WTC11 (cell line): ENCODE measurements at regions not wholly inside any gene's neighbourhood (a gene's known extent, or its start where the extent isn't known, plus 50 kb on each side); places are given as distances from the start of the nearest gene placed in this dataset.

Experiments used
- ATAC-seq: fragments of 200-7000 bp; cut with Tn5 transposase; 2 replicates; pipeline ENCODE4 v1.10.0; 2021; ENCODE audit warnings: mild to moderate bottlenecking, moderate library complexity
- CTCF ChIA-PET: fragments of 300-600 bp; sonication (Branson Sonifier 250); formaldehyde crosslinking; loops from one replicate; lab custom pipeline; 2021; ENCODE audit warnings: antibody characterized with exemption; lab: Charles Lee
- POLR2A ChIA-PET: fragments of 350-600 bp; sonication (Branson Sonifier 250); formaldehyde crosslinking; loops from one replicate; lab custom pipeline; 2021; ENCODE audit warnings: antibody characterized with exemption; lab: Charles Lee
- DNase-seq: peaks from one replicate; pipeline ENCODE4 v3.0.0; 2021; ENCODE audit warnings: low spot score
- H3K27ac Mint-ChIP-seq: 2 replicates; pipeline ENCODE4 v1.8.0; 2021; ENCODE audit warnings: mixed read lengths
- H3K27me3 Mint-ChIP-seq: 2 replicates; pipeline ENCODE4 v1.8.0; 2021; ENCODE audit warnings: low read depth, mild to moderate bottlenecking, moderate library complexity, mixed read lengths
- H3K36me3 Mint-ChIP-seq: 2 replicates; pipeline ENCODE4 v1.8.0; 2021; ENCODE audit warnings: mixed read lengths
- H3K4me1 Mint-ChIP-seq: 2 replicates; pipeline ENCODE4 v1.8.0; 2022; ENCODE audit warnings: mixed read lengths
- H3K4me3 Mint-ChIP-seq: 2 replicates; pipeline ENCODE4 v1.8.0; 2021; ENCODE audit warnings: mild to moderate bottlenecking, moderate library complexity, mixed read lengths
- H3K9me3 Mint-ChIP-seq: 2 replicates; pipeline ENCODE4 v1.8.0; 2021; ENCODE audit warnings: mixed read lengths
- E2F1 ChIP-seq: sonication (generic); formaldehyde crosslinking; IDR thresholded peaks from 2 replicates; pipeline ENCODE4 v1.8.0; 2022; ENCODE audit warnings: mild to moderate bottlenecking, missing genetic modification reagents
- ELF4 ChIP-seq: sonication (generic); formaldehyde crosslinking; IDR thresholded peaks from 2 replicates; pipeline ENCODE4 v1.8.1; 2022; ENCODE audit warnings: low read depth, mild to moderate bottlenecking, moderate library complexity, missing genetic modification reagents
- ESRRA ChIP-seq: sonication (generic); formaldehyde crosslinking; IDR thresholded peaks from 2 replicates; pipeline ENCODE4 v1.8.1; 2022; ENCODE audit warnings: mild to moderate bottlenecking, missing genetic modification reagents, borderline replicate concordance
- FOXP4 ChIP-seq: sonication (generic); formaldehyde crosslinking; IDR thresholded peaks from 2 replicates; pipeline ENCODE4 v1.8.0; 2022; ENCODE audit warnings: mild to moderate bottlenecking, missing genetic modification reagents
- GABPB1 ChIP-seq: sonication (generic); formaldehyde crosslinking; IDR thresholded peaks from 2 replicates; pipeline ENCODE4 v1.8.1; 2023; ENCODE audit warnings: mild to moderate bottlenecking, missing genetic modification reagents
- IRF1 ChIP-seq: sonication (generic); formaldehyde crosslinking; IDR thresholded peaks from 2 replicates; pipeline ENCODE4 v1.8.0; 2023; ENCODE audit warnings: missing genetic modification reagents
- MLX ChIP-seq: sonication (generic); formaldehyde crosslinking; IDR thresholded peaks from 2 replicates; pipeline ENCODE4 v1.8.1; 2023; ENCODE audit warnings: mild to moderate bottlenecking, missing genetic modification reagents, moderate library complexity
- NFE2L1 ChIP-seq: sonication (generic); formaldehyde crosslinking; IDR thresholded peaks from 2 replicates; pipeline ENCODE4 v1.8.1; 2023; ENCODE audit warnings: missing genetic modification reagents
- NFYB ChIP-seq: sonication (generic); formaldehyde crosslinking; conservative IDR thresholded peaks from 2 replicates; pipeline ENCODE4 v1.8.0; 2022; ENCODE audit warnings: low read depth, missing genetic modification reagents
- NR3C1 ChIP-seq: sonication (generic); formaldehyde crosslinking; conservative IDR thresholded peaks from 2 replicates; pipeline ENCODE4 v1.8.1; 2023; ENCODE audit warnings: low read depth, mild to moderate bottlenecking, missing genetic modification reagents
- PRRX2 ChIP-seq: fragments of 250-450 bp; sonication (Bioruptor Pico); IDR thresholded peaks from 2 replicates; pipeline ENCODE4 v1.8.0; 2021; ENCODE audit warnings: mild to moderate bottlenecking
- RELA ChIP-seq: sonication (generic); formaldehyde crosslinking; IDR thresholded peaks from 2 replicates; pipeline ENCODE4 v1.8.1; 2022; ENCODE audit warnings: missing genetic modification reagents, mild to moderate bottlenecking, borderline replicate concordance
- RORB ChIP-seq: fragments of 250-450 bp; sonication (Bioruptor Pico); IDR thresholded peaks from 2 replicates; pipeline ENCODE4 v1.9.0; 2021; ENCODE audit warnings: mild to moderate bottlenecking
- SMAD4 ChIP-seq: sonication (generic); formaldehyde crosslinking; IDR thresholded peaks from 2 replicates; pipeline ENCODE4 v1.8.0; 2022; ENCODE audit warnings: mild to moderate bottlenecking, missing genetic modification reagents
- SP1 ChIP-seq: sonication (generic); formaldehyde crosslinking; conservative IDR thresholded peaks from 2 replicates; pipeline ENCODE4 v1.8.1; 2022; ENCODE audit warnings: missing genetic modification reagents
- USF1 ChIP-seq: sonication (generic); formaldehyde crosslinking; IDR thresholded peaks from 2 replicates; pipeline ENCODE4 v1.8.0; 2022; ENCODE audit warnings: mild to moderate bottlenecking, missing genetic modification reagents
- ZBTB21 ChIP-seq: sonication (generic); formaldehyde crosslinking; IDR thresholded peaks from 2 replicates; pipeline ENCODE4 v1.8.1; 2023; ENCODE audit warnings: mild to moderate bottlenecking, missing genetic modification reagents, borderline replicate concordance
- ZNF138 ChIP-seq: sonication (generic); formaldehyde crosslinking; conservative IDR thresholded peaks from 2 replicates; pipeline ENCODE4 v1.8.1; 2022; ENCODE audit warnings: mild to moderate bottlenecking, moderate library complexity, missing genetic modification reagents
- ZNF532 ChIP-seq: fragments of 250-450 bp; sonication (Bioruptor Pico); IDR thresholded peaks from 2 replicates; pipeline ENCODE4 v1.9.0; 2021; ENCODE audit warnings: mild to moderate bottlenecking, borderline replicate concordance

- no peak overlapping the region for H3K27ac Mint-ChIP-seq
- H3K36me3 Mint-ChIP-seq, result peaks cover 10% of the 10 kb centered on the region
- ChIA-PET POLR2A (no interaction called here), CTCF (no interaction called here)
- ATAC-seq (no peak), DNase-seq (no peak)
- no peaks in the 10 kb centered on the region for H3K4me1 Mint-ChIP-seq
- H3K27me3 Mint-ChIP-seq, result peaks cover 13% of the 10 kb centered on the region
- peaks cover 47% of the 10 kb centered on the region for H3K9me3 Mint-ChIP-seq
- no peak overlapping the region for H3K4me3 Mint-ChIP-seq
- no peak for TF ChIP-seq NR3C1
- TF ChIP-seq PRRX2, result no peak
- TF ChIP-seq SMAD4 (CRISPR knock-in tag), result no peak
- TF ChIP-seq ZNF138 (CRISPR knock-in tag), result no peak
- TF ChIP-seq FOXP4 (CRISPR knock-in tag), result no peak
- no peak for TF ChIP-seq USF1 (CRISPR knock-in tag)
- no peak for TF ChIP-seq IRF1 (CRISPR knock-in tag)
- no peak for TF ChIP-seq ESRRA (CRISPR knock-in tag)
- no peak for TF ChIP-seq MLX (CRISPR knock-in tag)
These were observed 130.9 kb upstream of the CD93 start for GRCh38 chr20:23217023-23217422.

GRCh38 chr20:23215344-23215995 is 129.3 kb upstream of the CD93 start:
- ChIA-PET CTCF (no interaction called here), POLR2A (no interaction called here)
- Mint-ChIP-seq H3K27me3 (peaks cover 13% of the 10 kb centered on the region), H3K27ac (no peak overlapping the region), H3K9me3 (peaks cover 31% of the 10 kb centered on the region), H3K4me3 (no peak overlapping the region), H3K36me3 (no peaks in the 10 kb centered on the region), H3K4me1 (no peaks in the 10 kb centered on the region)
- DNase-seq, result no peak
- no peak; the same call in 1 of the 2 replicates for ATAC-seq
- TF ChIP-seq NFYB (CRISPR knock-in tag), result no peak
- no peak for TF ChIP-seq ZNF532
- no peak for TF ChIP-seq GABPB1
- no peak for TF ChIP-seq NFE2L1 (CRISPR knock-in tag)
- no peak for TF ChIP-seq SP1 (CRISPR knock-in tag)
- TF ChIP-seq E2F1, result no peak
- no peak for TF ChIP-seq IRF1 (CRISPR knock-in tag)
- TF ChIP-seq RELA (CRISPR knock-in tag), result no peak
- no peak for TF ChIP-seq ZBTB21 (CRISPR knock-in tag)
- TF ChIP-seq ELF4, result no peak
- no peak for TF ChIP-seq RORB (CRISPR knock-in tag)
